KMS-11 (cell line): ENCODE measurements at regions not wholly inside any gene's neighbourhood (a gene's known extent, or its start where the extent isn't known, plus 50 kb on each side); places are given as distances from the start of the nearest gene placed in this dataset.

Experiments
- H2AFZ ChIP-seq: fragments of 200-600 bp; sonication (generic); 2 replicates; pipeline ENCODE4 v1.6.1; 2016; ENCODE audit warnings: antibody characterized with exemption, mixed run types, low read depth
- H3K27ac ChIP-seq: fragments of 200-600 bp; sonication (generic); 2 replicates; pipeline ENCODE4 v1.6.1; 2016; ENCODE audit warnings: mild to moderate bottlenecking, mixed run types
- H3K27me3 ChIP-seq: fragments of 200-600 bp; sonication (generic); 2 replicates; pipeline ENCODE4 v1.6.1; 2017; ENCODE audit warnings: mild to moderate bottlenecking, low read depth, mixed run types, moderate library complexity; ENCODE audit not compliant: insufficient read depth
- H3K36me3 ChIP-seq: fragments of 200-600 bp; sonication (generic); 2 replicates; pipeline ENCODE4 v1.6.1; 2017; ENCODE audit warnings: mild to moderate bottlenecking, mixed run types; ENCODE audit not compliant: insufficient read depth
- H3K4me1 ChIP-seq: fragments of 200-600 bp; sonication (generic); 2 replicates; pipeline ENCODE4 v1.6.1; 2016; ENCODE audit warnings: mild to moderate bottlenecking, low read depth, mixed run types; ENCODE audit not compliant: poor library complexity, severe bottlenecking
- H3K4me2 ChIP-seq: fragments of 200-600 bp; sonication (generic); 2 replicates; pipeline ENCODE4 v1.7.0; 2016; ENCODE audit warnings: mild to moderate bottlenecking, mixed run types
- H3K4me3 ChIP-seq: fragments of 200-600 bp; sonication (generic); IDR thresholded peaks from 2 replicates; pipeline ENCODE4 v1.6.1; 2017; ENCODE audit warnings: low read depth, low read length, mixed read lengths; ENCODE audit not compliant: insufficient read depth
- H3K79me2 ChIP-seq: fragments of 200-600 bp; sonication (generic); 2 replicates; pipeline ENCODE4 v1.6.1; 2016; ENCODE audit warnings: low read depth, mixed run types; ENCODE audit not compliant: insufficient read depth
- H3K9ac ChIP-seq: fragments of 200-600 bp; sonication (generic); 2 replicates; pipeline ENCODE4 v1.6.1; 2016; ENCODE audit warnings: mild to moderate bottlenecking, mixed run types
- H4K20me1 ChIP-seq: fragments of 200-600 bp; sonication (generic); 2 replicates; pipeline ENCODE4 v1.6.1; 2016; ENCODE audit warnings: mild to moderate bottlenecking, mixed run types; ENCODE audit not compliant: insufficient read depth
- CTCF ChIP-seq: fragments of 200-600 bp; sonication (generic); conservative IDR thresholded peaks from 2 replicates; pipeline ENCODE4 v1.6.1; 2017; ENCODE audit warnings: low read depth, mild to moderate bottlenecking, antibody characterized with exemption, low read length, moderate library complexity, mixed read lengths

DNA sequence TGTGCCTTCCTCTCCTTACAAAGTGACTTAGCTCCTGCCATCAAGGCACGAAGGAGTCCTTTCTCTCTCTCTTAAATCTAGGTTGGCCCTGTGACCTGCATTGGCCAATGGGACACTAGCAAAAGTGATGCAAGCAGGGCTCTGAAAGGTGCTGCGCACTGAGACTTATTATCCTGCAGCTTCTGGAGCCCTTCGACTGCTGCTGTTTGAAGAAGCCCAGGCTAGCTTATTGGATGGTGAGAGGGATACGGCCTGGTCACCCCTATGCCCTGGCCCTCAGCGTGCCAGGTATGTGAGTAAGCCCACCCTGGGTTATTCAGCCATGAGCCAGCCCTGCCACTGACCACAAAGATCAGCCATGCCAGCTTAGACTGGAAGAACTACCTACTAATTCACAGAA lies 74.5 kb upstream of the GGTLC1 start:
- Histone ChIP-seq H3K4me3 (no peak overlapping the region), H3K79me2 (no peaks in the 10 kb centered on the region), H3K36me3 (no peaks in the 10 kb centered on the region), H3K27me3 (no peaks in the 10 kb centered on the region), H3K4me2 (no peak overlapping the region), H3K4me1 (no peaks in the 10 kb centered on the region), H3K27ac (no peak overlapping the region), H3K9ac (no peak overlapping the region), H4K20me1 (no peaks in the 10 kb centered on the region), H2AFZ (no peak overlapping the region)
- TF ChIP-seq CTCF = no peak

GRCh38 chr20:24060851-24061590 lies 72.4 kb upstream of the GGTLC1 start:
- Histone ChIP-seq H3K27ac (no peak overlapping the region), H3K79me2 (no peaks in the 10 kb centered on the region), H3K4me1 (no peaks in the 10 kb centered on the region), H3K4me3 (no peak overlapping the region), H3K36me3 (no peaks in the 10 kb centered on the region), H2AFZ (no peak overlapping the region), H3K4me2 (no peak overlapping the region), H4K20me1 (no peaks in the 10 kb centered on the region), H3K9ac (no peak overlapping the region), H3K27me3 (no peaks in the 10 kb centered on the region)
- no peak for TF ChIP-seq CTCF

DNA sequence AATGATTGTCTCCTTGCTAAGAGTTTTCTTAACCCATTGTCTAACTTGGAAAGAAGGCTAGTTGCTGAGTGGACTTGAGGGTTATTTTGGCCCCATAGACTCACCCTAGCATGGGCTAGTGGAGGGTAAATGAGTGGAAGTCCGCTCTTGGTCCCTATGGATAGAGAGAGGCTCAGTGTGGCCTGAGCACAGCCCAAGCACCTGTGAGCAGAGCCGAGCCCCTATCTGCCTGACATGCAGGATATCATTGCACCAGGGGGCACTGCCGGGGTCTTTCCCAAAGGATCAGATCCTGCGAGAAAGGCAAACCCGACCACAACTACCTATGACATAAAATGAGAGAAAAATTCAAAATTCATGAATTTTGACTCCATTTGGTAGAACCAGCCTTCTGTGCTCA lies 70.6 kb upstream of the GGTLC1 start:
- H2AFZ ChIP-seq = no peak overlapping the region
- TF ChIP-seq CTCF = no peak
- no peaks in the 10 kb centered on the region for H4K20me1 ChIP-seq
- H3K4me1 ChIP-seq = no peaks in the 10 kb centered on the region
- H3K36me3 ChIP-seq = no peaks in the 10 kb centered on the region
- no peak overlapping the region for H3K4me2 ChIP-seq
- H3K9ac ChIP-seq = no peak overlapping the region
- H3K27ac ChIP-seq = no peak overlapping the region
- H3K79me2 ChIP-seq = no peaks in the 10 kb centered on the region
- no peak overlapping the region for H3K4me3 ChIP-seq
- H3K27me3 ChIP-seq = no peaks in the 10 kb centered on the region

GRCh38 chr20:24056491-24056890 lies 67.9 kb upstream of the GGTLC1 start:
- Histone ChIP-seq H2AFZ (no peak overlapping the region), H3K4me3 (no peak overlapping the region), H3K9ac (no peak overlapping the region), H3K4me1 (no peaks in the 10 kb centered on the region), H4K20me1 (no peaks in the 10 kb centered on the region), H3K27ac (no peak overlapping the region), H3K36me3 (no peaks in the 10 kb centered on the region), H3K4me2 (no peak overlapping the region), H3K27me3 (no peaks in the 10 kb centered on the region), H3K79me2 (no peaks in the 10 kb centered on the region)
- TF ChIP-seq CTCF = no peak
